ENCODE measurements at regions not wholly inside any gene's neighbourhood (a gene's known extent, or its start where the extent isn't known, plus 50 kb on each side); places are given as distances from the start of the nearest gene placed in this dataset.
"Not testable (repeated sequence)": the region's sequence is repeated elsewhere in the genome, so short reads cannot be mapped to it uniquely, and the experiment has no call there.

DNA sequence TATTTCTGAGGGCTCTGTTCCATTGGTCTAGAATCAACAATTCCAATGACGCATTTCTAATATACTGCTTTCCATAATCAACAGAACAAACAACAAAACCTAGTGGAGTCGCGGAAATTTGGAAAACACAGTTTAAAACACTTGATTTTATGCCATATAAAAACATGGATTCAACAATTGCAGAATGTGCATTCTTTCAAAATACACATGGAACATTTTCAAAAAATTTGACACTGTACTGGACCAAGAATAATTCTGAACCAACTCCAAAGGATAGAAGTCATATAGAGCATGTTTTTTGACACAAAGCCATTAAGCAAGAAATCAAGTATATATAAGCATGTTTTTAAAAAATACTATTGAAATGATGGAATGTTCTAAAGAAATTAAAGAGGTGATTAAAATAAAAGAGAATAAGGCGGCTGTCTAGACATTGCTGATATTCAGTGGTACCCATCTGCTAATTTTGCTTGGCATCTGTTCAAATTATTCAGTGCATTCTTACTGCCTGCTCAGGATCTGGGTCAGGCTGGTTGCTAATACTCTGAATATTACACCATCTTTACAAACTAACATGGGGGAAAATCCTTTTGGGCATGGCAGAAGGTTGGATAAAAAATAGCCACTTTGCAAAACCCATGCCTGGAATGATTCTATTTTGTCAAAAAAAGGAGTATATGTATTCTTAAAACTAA lies 221.3 kb downstream of the NPR3 start:
- no peak for DNase-seq

DNA sequence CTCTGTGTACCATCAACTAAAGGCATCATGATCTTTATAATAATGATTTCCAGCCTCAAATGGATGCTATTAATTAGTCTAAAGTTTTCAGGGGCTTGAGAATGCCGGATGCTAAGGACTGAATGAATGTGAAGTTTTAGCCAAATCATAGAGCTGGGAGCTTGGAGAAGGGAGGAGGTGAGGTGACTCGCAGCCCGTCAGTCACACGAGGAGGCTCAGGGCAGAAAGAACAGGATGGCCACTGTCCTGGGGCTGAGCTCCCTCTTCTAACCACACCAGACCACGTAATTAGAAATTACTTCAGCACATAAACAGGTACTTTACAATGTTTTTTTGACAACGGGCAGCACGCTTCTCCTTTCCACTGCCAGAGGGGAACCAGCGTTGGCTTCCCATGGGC lies 222.6 kb downstream of the NPR3 start:
- DNase-seq = no peak

DNA sequence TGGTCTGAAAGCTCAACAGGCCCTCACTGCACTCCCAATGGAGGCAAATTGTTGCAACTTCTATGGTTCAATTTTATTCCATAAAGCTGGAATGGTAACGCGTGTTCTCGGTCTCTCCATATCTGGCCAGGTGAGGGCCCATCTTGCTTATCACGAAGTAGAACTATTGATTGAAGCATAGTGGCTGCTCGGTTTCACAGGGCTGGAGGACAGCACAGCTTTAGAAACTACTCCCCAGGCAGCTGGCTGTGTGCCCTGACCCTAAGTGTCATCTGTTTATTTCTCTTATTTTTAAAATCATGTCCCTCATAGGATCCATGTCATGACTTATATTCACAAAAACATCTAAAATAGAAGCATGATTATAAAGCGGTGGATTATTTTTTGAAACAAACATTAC lies 223.4 kb downstream of the NPR3 start:
- no peak for DNase-seq

DNA sequence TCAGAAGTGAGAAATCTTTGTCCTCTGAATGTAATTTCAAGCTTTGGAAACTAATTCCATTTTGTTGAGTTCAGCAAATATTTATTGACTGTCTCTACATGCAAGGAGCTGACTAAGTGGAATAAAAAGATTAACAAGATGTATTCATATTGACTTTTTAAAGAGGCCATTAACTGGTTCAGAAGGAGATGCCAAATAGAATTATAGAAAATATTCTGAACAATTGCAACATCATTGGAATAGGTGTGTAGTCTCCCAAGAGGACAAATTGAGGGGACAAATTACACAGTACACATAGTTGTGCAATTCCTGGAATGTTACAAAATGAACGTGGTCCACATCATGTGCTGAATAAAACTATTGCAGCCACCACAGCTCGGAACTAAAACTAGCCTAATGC lies 224.2 kb downstream of the NPR3 start:
- DNase-seq = no peak

DNA sequence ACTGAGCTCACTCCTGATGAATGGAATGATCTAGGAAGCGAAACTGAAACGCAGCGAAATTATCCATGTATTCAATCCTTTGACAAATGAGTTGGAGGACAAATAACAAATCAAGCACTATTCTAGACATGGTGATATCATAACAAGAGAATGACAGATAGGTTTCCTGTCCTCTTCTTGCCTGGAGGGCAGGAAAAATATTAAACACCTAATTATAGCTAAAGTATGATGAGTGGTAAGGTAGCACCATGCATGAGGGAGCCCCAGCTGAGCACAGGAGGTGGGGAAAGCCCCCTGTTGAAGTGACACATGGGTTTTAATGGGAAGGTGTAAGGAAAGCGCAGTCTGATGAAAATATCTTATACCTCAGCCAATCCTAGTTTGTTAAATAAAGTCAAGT lies 225.2 kb downstream of the NPR3 start:
- no peak for DNase-seq

DNA sequence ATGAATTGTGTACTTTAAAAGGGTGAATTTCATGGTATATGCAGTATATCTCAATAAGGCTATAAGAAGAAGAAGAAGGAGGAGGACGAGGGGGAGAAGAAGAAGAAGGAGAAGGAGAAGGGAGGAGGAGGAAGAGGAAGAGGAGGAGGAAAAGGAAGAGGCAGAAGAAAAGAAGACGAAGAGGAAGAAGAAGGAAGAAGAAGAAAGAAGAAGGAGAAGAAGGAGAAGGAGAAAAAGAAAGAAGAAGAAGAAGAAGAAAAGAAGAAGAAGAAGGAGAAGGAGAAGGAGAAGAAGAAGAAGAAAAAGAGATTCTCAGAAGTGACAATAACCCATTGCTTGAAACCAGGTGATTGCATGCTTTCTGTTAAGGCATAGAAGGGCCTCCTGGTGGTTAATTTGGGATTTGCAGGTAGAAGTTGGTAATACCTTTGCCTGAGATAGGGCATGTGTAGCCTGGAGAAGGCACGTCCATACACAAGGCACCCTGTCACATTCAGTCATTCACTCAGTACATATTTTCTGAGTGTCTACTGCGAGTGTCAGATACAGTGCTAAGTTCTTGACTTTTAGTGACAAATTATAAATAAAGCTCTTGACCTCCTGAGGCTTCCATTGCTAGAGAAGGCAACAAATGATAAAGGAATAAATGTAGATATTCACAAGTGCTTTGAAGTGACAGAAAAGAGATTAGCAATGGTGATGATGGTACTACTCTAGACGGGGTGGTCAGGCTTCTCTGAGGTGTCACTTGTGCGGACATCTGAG lies 231.3 kb downstream of the NPR3 start:
- DNase-seq = no peak

DNA sequence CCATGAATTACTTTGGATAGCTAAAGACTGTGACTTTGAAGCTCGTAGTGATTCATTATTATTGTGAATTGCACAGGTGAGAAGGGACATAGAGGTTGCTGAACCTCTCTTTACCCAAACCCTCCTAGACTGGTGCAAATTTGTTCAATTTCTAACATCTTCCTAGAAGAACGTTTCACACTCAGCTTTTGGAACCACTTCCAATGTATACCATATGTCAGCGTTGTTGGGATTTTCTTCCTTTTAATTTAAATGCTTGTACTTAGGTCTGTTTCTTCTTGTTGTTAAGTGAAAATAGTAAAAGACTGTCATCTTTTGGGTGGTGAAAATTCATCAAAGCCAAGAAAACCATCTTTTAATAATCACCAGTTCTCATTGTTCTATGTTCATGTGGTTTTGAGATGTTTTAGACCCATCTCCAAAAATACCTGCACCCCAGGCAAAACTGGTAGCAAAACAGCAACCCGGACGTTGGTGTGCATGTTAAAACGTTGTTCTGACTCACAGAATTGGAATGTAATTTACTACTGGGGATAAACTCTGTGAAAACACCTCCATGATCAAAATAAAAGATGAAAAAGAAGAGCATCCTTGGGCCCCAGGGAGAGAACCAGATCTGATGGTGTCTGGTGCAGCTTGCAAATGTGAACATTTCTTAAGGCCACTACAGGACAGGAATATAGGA lies 238.3 kb downstream of the NPR3 start:
- no peak for DNase-seq

DNA sequence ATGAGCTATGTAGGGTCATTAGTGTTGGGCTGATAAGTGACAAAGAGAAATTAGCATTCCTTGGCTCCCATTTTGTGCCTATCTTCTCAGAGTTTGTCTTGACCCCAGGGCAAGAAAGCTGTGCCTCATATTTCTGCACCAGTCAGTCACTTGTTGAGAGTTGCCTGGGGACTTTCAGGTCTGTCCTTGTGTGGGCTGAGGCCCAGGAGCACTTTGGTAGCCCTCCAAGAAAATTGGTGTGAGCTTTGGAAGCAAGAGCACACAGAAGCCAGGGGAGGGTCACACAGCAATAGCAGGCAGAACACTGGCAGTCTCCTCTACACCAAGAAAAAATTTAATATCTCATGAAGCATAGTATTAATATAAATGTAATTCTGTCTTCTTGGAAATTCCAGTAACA lies 239.9 kb downstream of the NPR3 start:
- no peak for DNase-seq

DNA sequence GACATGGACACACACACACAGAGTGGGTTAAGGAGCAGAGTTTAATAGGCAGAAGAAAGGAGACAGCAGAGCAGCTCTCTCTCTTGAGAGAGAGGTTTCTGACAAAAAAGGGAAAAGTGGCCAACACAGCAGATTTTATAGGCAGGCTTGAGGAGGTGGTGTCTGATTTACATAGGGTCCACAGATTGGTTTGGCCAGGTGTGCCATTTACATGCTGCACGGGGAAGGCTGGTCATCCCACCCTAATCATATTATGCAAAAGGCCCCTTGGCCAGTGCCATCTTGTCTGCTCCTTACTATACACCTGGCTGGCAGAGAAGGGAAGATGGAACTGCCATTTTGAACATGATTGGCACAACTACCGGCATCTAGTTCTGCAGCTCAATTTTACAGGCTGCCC lies 240.8 kb downstream of the NPR3 start:
- DNase-seq = no peak

DNA sequence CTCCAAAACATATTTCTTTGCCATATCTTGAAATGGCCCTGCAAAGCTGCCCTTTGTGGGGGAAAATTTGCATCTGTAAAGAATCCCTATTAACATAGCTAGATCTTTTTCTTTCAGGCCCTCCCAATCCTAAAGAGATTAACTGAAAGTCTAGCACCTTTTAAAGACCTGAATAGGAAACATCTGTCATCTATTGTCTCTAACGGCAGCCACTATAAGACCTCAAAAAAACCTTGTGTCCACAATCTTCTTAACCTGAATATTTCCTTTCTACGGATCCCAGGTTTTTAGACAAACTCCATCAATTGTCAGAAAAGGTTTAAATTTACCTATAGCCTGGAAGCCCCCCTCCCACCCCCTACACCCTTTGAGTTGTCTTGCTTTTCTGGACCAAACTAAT lies 241.3 kb downstream of the NPR3 start:
- not testable (repeated sequence) for DNase-seq

DNA sequence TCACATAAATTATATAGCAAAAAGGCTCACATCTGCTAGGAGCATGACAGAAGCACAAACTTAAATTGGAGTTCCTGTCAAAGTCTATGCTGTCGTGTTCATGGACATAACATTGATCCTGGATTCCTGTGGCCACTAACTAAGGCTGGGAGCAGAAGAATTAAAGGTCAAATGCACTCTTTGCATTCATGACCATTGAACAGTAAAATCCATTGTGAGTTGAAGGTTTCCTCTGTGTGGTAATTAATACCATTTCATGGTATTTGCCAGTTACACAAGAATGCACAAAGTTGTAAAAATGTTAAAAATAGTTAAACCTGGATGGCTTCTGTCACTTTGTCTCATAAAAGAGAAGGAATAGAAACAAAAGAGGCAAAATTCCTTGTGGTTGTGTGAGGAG lies 242.6 kb downstream of the NPR3 start:
- DNase-seq = no peak

DNA sequence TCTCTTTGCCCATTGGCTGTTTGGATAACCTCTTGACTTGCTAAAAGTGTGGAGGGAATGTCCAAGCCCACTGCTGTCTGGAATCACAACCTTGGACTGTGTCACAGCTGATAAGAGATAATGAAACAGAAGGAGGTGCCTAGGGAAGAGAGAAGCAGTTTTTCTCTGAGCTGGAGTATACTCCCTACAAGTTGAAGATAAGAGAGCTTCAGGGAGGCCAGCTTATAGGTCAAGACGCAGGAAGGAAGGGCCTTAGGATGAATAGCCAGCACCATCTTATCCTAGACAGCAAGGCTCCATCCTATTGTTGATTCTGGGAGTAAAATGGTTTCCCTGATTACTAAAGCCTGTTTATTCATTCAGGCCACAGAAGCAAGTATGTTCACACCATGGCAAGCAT lies 244.7 kb downstream of the NPR3 start:
- no peak for DNase-seq

DNA sequence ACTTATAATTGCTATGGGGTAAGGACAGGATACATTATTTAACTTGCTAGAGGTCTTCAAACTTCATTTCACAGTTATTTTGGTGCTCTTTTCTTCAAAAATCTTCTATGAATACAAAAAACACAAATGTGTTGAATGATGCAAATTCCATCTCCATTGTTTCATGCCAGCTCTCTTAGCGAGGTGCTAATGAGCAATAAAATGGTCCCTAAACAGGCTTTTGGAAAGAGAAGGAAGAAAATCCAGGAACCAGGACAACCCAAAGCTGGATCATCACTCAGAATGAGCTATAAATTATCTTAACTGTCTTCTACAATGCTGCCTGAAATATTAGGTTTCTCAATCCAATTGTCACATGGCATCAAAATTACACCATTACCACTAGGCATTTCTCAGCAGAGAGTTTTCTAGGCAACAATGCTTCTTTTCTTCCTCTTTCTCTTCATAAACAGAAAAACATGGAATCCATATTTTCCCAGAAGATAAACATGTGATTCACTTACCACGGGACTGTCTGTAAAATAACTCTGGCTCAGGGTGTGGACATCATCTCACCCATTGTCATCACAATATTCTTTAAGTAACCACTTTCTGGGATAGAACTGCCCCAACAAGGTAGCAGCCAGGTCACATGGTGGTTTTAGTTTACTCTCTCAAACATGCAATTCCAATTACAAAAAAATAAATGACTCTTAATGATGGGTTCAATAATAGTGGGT lies 249.4 kb downstream of the NPR3 start:
- no peak for DNase-seq

DNA sequence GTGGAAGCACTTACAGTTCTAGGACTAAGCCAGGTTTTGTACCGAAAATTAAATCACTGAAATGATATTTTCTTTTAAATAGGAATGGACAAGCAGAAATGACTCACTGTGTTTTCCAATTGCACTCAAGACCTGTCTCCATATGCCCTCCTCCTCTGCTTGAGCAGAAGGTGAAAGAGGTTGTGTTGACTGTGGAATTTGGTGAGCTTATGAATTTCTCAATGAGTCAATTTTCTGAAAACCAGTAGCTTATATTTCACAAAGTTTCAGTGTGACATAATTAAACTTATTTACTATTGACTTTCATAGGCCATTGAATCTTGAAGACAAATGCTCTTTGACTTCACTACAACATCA lies 249.9 kb downstream of the NPR3 start:
- DNase-seq = no peak

DNA sequence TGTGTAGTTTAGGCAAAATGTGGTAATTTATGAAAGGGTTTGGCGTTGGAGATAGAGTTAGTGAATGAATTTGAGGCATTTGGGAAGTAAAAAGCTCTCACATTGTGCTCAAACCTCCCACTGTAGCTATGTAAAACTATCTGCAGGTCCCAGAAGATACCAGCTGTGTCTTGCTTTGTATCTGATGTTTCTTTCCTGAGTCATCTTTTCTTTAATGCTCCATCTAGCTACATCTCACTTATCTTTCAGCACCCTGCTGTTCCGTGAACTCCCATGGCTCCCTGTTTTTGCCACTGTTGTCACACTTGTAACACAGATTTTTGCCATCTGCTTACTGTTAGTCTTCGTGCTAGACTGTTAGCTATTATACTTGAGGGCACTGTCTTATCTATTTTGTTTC lies 253.1 kb downstream of the NPR3 start:
- DNase-seq = no peak

DNA sequence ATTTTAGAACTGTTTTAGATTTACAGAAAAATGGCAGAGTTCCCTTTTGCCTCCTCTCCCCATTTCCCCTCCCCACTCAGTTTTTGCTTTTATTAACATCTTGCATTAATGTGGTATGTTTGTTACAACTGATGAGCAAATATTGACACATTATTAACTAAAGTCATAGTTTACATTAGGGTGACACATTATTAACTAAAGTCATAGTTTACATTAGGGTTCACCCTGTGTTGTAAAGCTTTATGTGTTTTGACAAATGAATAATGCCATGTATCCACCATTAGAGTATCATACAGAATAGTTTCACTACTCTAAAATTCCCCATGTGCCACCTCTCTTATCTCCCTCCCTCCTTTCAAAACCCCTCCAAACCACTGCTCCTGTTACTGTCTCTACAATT lies 262.5 kb downstream of the NPR3 start:
- DNase-seq = no peak

DNA sequence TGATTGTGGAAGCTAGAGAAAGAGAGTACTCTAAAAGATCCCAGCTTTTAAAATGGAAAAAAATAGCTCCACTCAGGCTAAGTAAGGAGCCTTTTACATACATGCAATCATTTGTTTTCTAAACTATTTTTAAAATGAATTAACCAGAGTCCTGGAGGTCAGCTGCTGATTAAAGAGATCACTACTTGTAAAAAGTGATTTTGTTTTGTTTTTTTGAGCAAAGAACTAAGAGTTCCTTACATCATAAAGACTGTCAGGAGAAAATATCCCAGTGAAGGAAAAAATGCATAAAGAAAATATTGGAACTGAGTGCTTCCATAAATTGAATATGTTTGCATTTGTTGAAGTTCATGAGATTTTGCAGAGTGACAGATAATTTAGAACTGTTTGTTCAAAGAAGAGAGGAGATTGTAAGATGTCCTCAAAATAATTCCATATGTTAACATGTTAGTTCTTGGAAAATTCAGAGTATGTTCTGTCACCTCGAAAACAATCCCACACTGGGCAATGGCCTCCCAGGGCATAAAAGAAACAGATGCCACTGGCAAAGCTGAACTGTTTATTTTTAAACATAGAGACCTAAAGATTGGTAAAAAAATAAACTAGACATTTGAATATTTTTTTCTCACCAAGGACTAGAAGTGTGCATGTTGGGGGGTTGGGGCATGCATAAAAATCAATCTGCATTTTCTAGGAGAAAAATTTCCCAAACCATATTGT lies 264.7 kb downstream of the NPR3 start:
- no peak for DNase-seq

DNA sequence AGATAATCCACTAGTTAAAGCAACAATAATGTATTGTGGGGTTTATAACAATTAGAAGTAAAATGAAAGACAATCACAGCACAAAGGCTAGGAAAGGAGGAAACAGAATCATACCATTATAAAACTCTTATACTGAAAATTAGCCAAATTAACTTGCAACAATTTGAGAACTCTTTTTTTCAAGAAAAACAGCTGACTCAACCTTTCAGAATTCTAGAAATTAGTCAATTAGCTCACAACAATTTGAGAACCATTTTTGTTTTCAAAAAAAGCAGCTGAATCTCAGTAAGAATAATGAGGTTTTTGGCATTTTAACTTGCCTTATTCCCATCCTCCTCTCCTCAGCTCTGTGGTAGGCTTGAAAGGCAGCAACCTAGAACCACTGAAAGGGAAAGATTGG lies 269.9 kb downstream of the NPR3 start:
- DNase-seq = no peak

DNA sequence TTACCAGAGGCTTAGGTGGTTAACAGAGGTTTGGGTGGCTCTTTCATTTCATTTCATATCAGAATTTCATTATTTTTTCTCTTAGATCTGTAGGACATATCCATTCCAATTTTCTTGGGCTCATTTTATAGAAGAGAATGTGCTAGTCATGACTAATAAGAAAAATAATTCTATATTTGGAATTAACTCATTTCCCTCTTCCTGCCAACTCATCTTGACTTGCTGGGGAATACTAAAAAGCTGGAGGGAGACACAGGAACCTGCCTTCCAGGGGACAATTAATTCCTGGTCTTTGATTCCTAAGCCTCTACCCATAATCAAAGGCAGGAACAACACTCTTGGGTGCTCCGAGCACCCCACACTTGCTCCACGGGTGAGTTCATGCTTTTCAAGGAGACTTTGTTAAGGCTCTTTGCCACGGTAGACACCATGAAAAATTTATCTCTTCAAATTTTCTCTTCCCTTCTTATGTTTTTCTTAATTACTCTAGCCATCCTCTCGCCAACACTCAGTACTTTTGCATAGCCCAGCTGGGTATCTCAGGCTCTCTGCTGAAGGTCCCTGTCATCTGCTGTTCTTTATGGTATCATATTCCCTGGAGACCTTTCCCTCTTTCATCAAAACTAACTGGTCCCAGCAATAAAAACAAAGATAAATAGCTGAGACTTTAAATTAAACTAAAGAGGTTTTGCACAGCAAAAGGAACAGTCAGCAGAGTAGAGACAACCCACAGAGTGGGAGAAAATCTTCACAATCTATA lies 273.9 kb downstream of the NPR3 start:
- DNase-seq = no peak

DNA sequence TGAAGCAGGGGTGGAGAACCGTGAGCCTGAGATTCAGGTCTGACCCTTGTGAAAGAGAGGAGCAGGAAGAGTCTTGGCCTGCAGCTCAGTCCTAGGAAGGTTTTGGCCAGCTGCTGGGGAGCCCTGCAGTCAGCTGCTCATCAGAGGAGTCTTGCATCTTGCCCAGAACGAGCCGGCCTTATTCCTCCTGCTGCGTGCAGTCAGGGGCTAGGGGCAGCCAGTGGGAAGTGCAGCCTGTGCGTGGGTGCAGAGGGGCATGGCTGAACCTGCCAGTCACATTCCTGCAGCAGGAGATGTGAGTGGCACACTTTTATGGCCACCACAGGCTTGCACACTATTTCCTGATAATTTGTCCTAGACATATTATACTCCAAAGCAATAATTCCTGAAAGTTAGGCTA lies 278.7 kb downstream of the NPR3 start:
- DNase-seq = no peak

DNA sequence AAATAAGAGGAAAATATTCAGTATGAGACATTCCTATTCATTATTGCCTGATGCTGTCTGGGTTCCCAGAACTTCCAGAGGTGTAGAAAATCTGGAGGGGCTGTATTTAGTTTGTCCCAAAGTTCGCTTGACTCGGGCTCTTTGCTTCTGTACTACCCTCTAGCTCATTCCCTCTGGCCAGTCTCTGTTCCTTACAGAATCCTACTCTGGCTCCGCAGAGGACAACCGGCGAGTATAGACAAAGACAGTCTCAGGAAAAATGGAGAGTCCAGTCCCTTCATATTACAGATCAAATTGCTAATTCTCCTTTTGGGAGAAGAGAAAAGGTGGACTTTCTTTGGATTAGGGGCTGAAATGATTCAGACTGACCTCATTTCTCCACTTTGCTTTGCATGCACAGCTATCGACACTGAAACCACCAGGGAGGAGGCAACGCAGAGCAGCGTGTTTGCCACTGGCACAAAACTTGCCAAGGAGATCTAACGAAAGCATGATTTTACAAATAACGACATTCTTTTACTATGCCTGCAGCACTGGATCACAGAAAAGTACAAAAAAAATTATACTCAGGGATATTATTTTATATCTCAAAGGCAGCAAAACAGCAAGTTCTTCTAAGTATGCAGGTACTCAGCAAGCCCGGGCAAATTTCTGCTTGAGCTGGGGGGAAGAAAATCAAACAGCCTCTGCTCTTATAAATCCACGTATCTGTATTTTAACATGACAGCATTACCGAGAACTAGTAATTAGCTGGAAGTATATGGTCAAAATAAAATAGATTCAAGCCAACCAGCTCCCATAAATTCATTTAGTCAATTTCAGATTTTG lies 279.7 kb downstream of the NPR3 start:
- no peak for DNase-seq

All from amniotic stem cell (primary cell).